SK-N-MC (cell line): ENCODE measurements at regions not wholly inside any gene's neighbourhood (a gene's known extent, or its start where the extent isn't known, plus 50 kb on each side); places are given as distances from the start of the nearest gene placed in this dataset.

Experiments used
- EZH2 ChIP-seq: fragments of 200-600 bp; sonication (generic); IDR thresholded peaks from one replicate; pipeline ENCODE4 v1.6.1; 2017; ENCODE audit warnings: antibody characterized with exemption
- POLR2AphosphoS5 ChIP-seq: IDR thresholded peaks from 2 replicates; pipeline ENCODE4 v1.6.1; 2012; ENCODE audit warnings: mild to moderate bottlenecking, low read depth, low read length, borderline replicate concordance

- TF ChIP-seq POLR2AphosphoS5 (no peak), EZH2 (no peak)
Observed at GRCh38 chr6:19752746-19753145, 84.4 kb upstream of the ID4 start.
